AG04450 (cell line): ENCODE measurements at regions not wholly inside any gene's neighbourhood (a gene's known extent, or its start where the extent isn't known, plus 50 kb on each side); places are given as distances from the start of the nearest gene placed in this dataset.

Source experiments
- CTCF ChIA-PET: fragments of 300-600, 350-600 bp; formaldehyde crosslinking; extraction: SDS; loops from one replicate; lab custom pipeline; 2022; ENCODE audit warnings: antibody characterized with exemption, inconsistent platforms; lab: Charles Lee
- POLR2A ChIA-PET: fragments of 350-600 bp; formaldehyde crosslinking; extraction: SDS; loops from one replicate; lab custom pipeline; 2021; ENCODE audit warnings: antibody characterized with exemption, inconsistent platforms; lab: Yijun Ruan, JAX
- DNase-seq: peaks from one replicate; pipeline ENCODE4 v3.0.0-alpha.2; 2011; ENCODE audit warnings: low read depth, low spot score
- H3K27ac ChIP-seq: one replicate; pipeline ENCODE4 v1.5.1; 2012; ENCODE audit warnings: low read depth, low read length, control low read depth
- H3K27me3 ChIP-seq: one replicate; pipeline ENCODE4 v1.6.0; 2012; ENCODE audit warnings: low read length; ENCODE audit not compliant: control insufficient read depth, insufficient read depth
- H3K4me3 ChIP-seq: 2 replicates; pipeline ENCODE4 v1.5.1; 2011; ENCODE audit warnings: mild to moderate bottlenecking, low read depth, low read length, control low read depth
- H3K9me3 ChIP-seq: 2 replicates; pipeline ENCODE4 v1.5.1; 2012; ENCODE audit warnings: low read length; ENCODE audit not compliant: control insufficient read depth, insufficient read depth
- TF ChIP-seq, protein P1 (sequence below): IDR thresholded peaks from 2 replicates; pipeline ENCODE4 v1.5.1; 2011; ENCODE audit warnings: low read depth, low read length, control low read depth, inconsistent platforms

DNA sequence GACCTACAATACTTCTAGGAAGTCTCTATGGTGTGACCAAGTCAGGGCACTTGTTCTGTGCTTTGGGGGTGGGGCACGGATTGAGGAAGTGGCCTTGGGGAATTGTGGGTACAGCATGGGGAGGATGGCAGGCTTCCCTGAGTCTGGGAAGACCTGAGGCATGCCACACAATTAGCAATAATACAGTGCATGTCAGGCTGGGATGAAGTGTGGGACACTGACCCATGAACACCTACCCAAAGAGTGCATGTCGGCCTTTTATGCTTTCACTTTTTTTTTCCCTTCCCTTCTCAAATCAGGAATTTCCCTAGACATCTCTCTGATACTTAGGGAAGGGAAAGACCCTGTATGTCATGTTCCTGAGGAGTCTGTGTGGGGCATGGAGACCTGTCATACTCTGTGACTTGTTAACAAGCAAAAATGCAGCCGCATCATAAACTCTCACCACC lies 146.4 kb downstream of the PALM2AKAP2 start:
- ChIA-PET CTCF (no interaction called here), POLR2A (no interaction called here)
- no peak overlapping the region for H3K4me3 ChIP-seq
- no peaks in the 10 kb centered on the region for H3K9me3 ChIP-seq
- H3K27me3 ChIP-seq, result no peaks in the 10 kb centered on the region
- DNase-seq, result no peak
- TF ChIP-seq, protein P1, sequence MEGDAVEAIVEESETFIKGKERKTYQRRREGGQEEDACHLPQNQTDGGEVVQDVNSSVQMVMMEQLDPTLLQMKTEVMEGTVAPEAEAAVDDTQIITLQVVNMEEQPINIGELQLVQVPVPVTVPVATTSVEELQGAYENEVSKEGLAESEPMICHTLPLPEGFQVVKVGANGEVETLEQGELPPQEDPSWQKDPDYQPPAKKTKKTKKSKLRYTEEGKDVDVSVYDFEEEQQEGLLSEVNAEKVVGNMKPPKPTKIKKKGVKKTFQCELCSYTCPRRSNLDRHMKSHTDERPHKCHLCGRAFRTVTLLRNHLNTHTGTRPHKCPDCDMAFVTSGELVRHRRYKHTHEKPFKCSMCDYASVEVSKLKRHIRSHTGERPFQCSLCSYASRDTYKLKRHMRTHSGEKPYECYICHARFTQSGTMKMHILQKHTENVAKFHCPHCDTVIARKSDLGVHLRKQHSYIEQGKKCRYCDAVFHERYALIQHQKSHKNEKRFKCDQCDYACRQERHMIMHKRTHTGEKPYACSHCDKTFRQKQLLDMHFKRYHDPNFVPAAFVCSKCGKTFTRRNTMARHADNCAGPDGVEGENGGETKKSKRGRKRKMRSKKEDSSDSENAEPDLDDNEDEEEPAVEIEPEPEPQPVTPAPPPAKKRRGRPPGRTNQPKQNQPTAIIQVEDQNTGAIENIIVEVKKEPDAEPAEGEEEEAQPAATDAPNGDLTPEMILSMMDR, result no peak
- no peak overlapping the region for H3K27ac ChIP-seq

GRCh38 chr9:109931623-109932022 lies 151.6 kb downstream of the PALM2AKAP2 start:
- DNase-seq, result no peak
- TF ChIP-seq, protein P1, result no peak
- ChIA-PET POLR2A (interaction anchor here (1.3 kb wide), 1 partner anchor 8 kb away, joined by 3 read pairs; no protein-coding TSS in a partner anchor), CTCF (no interaction called here)
- no peaks in the 10 kb centered on the region for H3K9me3 ChIP-seq
- no peaks in the 10 kb centered on the region for H3K27me3 ChIP-seq
- no peak overlapping the region for H3K27ac ChIP-seq
- no peak overlapping the region for H3K4me3 ChIP-seq

DNA sequence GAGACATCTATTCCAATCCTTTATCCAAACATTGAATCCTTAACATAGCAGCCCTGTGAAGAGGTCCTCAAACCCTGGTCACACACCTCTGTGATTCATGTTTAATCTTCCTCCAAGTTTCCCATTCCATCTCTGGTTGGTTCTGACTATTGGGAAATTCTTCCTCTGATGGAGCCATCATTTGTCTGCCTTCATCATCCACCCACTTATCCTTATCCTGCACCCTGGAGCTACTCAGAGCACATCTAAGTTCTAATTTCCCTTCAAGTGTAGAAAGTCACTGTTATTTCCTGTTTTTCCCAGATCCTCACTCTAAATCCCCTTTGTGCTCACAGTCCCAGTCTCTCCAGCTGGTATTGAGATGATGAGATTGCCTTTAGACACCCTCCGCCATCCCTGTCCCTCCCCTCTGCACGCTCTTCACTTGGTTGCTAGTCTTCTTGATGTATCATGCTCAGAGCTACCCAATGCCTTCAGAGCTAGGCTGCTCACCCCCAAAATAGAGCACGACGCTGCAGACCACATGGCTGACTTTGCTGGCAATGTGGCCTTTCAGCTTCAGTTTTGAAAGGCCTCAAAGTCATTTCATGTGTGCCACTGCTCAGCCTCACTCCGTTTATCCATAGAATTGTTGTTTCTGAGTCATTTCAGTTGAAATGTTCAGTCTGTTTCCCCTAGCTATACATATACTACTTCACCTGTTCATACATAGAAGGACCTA lies 154.3 kb downstream of the PALM2AKAP2 start:
- H3K4me3 ChIP-seq, result no peak overlapping the region
- H3K27me3 ChIP-seq, result no peaks in the 10 kb centered on the region
- POLR2A ChIA-PET, result no interaction called here
- H3K27ac ChIP-seq, result no peak overlapping the region
- DNase-seq, result no peak
- TF ChIP-seq, protein P1, result no peak
- no peaks in the 10 kb centered on the region for H3K9me3 ChIP-seq
- CTCF ChIA-PET, result interaction anchor here (0.6 kb wide), 1 partner anchor 21 kb away, joined by 6 read pairs; no protein-coding TSS in a partner anchor

- TF ChIP-seq, protein P1, result no peak
- Histone ChIP-seq H3K9me3 (no peaks in the 10 kb centered on the region), H3K27me3 (no peaks in the 10 kb centered on the region), H3K27ac (no peak overlapping the region), H3K4me3 (no peak overlapping the region)
- no peak for DNase-seq
- POLR2A ChIA-PET, result no interaction called here
- CTCF ChIA-PET, result interaction anchor here (0.6 kb wide), 1 partner anchor 20 kb away, joined by 6 read pairs; no protein-coding TSS in a partner anchor
These were observed 154.8 kb downstream of the PALM2AKAP2 start for GRCh38 chr9:109934857-109935215.

DNA sequence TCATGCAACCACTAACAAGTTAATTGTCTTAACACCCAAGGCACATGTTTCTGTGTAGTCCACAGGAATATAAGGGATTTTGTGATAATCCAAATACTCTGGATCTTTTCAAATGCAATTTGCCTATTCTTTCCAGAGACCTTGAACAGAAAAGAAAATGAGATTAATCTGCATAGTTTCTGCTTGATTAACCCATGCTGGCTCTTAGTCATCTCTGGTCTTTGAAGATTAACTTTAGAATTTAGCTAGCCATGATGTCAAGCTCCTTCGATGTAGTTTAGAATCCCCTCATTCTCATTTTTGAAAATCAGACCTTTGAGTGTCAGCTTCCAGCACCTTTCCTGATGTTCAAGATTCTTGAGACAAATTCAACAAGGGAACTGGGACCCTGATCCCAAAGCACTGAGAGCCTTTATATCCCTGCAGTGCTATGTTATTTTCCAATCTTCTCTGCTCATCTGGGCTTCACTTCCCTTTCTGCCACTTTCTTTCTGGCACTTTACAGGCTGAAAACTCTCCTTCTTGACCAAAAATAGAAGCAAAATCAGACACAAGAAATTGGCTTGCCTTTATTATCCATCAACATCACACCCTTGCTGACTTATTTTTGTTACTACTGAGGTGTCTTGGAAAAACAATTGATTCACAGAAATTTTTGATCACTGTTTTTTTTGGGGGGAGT lies 155.5 kb downstream of the PALM2AKAP2 start:
- H3K4me3 ChIP-seq, result no peak overlapping the region
- TF ChIP-seq, protein P1, result no peak
- POLR2A ChIA-PET, result interaction anchor here (0.6 kb wide), 2 partner anchors 20 to 96 kb away, joined by 3 to 9 read pairs; no protein-coding TSS in a partner anchor
- DNase-seq, result no peak
- no peak overlapping the region for H3K27ac ChIP-seq
- no peaks in the 10 kb centered on the region for H3K27me3 ChIP-seq
- CTCF ChIA-PET, result no interaction called here
- H3K9me3 ChIP-seq, result no peaks in the 10 kb centered on the region
